Fibroblast of the aortic adventitia (primary cell): ENCODE measurements at regions not wholly inside any gene's neighbourhood (a gene's known extent, or its start where the extent isn't known, plus 50 kb on each side); places are given as distances from the start of the nearest gene placed in this dataset.
"Not testable (repeated sequence)": the region's sequence is repeated elsewhere in the genome, so short reads cannot be mapped to it uniquely, and the experiment has no call there.

Experiments
- DNase-seq: peaks from one replicate; pipeline ENCODE4 v3.0.0-alpha.2; 2010; ENCODE audit warnings: low read depth
- H3K4me3 ChIP-seq: 2 replicates; pipeline ENCODE4 v1.5.1; 2011; ENCODE audit warnings: low read depth, mild to moderate bottlenecking, control low read depth, low read length, moderate library complexity
- CTCF ChIP-seq: IDR thresholded peaks from 2 replicates; pipeline ENCODE4 v1.5.1; 2011; ENCODE audit warnings: mild to moderate bottlenecking, low read length, control low read depth, inconsistent platforms; ENCODE audit not compliant: insufficient read depth

GRCh38 chr18:1499265-1499664 is 594.6 kb downstream of the ADCYAP1 start:
- TF ChIP-seq CTCF = no peak
- peak; percentile 10 for DNase-seq
- no peak overlapping the region for H3K4me3 ChIP-seq

DNA sequence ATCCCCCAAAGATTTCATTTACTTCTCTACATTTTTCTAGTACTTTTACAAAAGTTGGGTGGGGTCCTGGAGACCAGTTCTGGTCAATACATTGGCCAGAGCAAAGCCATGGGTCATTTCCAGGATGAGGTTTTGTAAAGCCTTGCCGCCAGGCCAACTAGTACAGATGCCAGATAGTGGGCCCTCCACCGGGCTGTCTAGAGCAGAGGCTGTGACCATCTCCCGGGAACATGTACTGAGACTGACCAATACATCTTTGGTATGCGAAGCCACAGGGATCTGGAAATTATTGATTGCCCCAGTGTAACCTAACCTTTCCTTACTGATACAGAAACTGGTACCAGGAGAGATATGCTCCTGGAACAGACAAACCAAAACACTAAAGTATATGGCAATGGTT is 599.2 kb downstream of the ADCYAP1 start:
- no peak for TF ChIP-seq CTCF
- H3K4me3 ChIP-seq = no peak overlapping the region
- DNase-seq = no peak

DNA sequence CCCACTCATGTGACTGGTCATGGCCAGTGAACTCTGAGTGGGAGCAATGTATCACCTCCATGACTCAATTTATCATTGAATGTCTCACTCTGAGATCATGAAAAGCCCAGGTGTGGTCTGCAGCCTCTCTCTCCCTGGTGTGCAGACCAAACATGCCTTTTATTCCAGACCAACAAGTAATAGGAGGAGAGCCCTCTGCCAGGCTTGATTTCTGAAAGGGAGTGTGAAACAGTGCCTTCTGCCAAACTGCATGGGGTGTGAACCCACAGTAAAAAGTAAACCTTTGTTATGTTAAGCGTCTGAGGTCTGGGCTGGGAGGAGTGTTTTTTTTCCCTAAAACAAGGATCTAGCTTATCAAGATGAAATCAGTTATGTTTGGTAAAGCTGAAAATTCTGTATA is 601.2 kb downstream of the ADCYAP1 start:
- no peak for DNase-seq
- TF ChIP-seq CTCF = no peak
- H3K4me3 ChIP-seq = no peak overlapping the region

DNA sequence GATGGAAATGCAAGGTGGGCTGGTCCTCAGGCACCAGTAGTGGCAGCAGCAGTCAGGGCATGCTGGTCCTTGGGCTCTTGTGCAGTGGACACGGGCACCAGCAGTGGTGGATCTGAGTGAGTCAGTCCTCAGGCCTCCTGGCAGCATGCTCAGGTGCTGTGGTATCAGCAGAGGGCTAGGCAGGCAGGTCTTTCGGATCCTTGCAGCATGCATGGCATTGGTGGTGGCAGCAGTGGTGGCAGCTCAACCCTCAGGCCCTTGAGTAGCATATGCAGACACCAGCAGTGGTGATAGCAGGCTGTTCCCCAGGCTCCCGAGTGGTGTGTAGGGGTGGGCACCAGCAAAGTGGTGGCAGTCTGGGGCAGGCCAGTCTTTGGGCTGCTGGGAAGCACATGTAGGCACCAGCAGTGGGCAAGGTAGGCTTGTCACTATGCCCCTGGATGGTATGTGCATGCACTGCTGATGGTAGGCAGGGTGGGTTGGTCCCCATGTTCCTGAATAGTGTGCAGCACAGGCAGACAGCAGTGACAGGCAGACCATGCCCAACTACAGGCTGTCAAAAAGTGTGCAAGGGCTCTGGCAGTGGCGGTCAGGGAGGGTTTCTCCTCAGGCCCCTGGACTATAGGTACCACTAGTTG is 606.0 kb downstream of the ADCYAP1 start:
- no peak for DNase-seq
- H3K4me3 ChIP-seq = no peak overlapping the region
- no peak for TF ChIP-seq CTCF

DNA sequence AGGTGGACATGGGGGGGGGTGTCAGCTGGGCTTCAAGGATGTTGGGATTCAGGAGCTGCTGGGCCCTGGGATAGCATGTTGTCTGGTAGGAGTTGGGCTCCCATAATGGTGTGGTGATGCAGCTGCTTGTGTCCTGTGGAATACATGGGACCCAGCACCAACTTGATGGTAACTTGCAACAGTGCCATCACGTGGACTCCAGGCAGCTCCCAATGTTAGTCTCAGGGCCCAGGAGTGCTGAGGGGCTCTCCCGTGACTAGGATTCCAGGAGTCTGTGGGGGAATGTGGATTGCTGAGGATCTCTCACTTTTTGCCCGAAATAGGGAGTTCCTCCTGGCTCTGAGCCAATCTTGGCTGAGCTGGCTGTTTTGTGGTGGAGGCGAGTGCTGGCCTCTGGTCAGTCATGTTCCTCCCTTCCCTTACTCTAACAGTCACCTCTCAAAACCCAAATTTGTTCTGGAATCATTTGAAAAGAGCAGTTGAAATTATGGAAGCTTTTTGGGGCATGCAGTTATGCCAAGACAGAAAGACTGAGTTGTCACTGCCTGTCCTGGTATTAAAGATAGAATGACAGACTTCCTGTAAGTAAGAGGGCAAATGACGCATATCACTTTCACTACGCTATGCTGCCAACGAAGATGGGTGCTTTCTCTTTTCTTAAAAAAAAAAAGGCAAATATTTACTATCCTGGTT is 607.1 kb downstream of the ADCYAP1 start:
- no peak for TF ChIP-seq CTCF
- no peak overlapping the region for H3K4me3 ChIP-seq
- DNase-seq = peak; percentile 5

GRCh38 chr18:1513519-1513918 is 608.8 kb downstream of the ADCYAP1 start:
- no peak overlapping the region for H3K4me3 ChIP-seq
- no peak for TF ChIP-seq CTCF
- DNase-seq = no peak

DNA sequence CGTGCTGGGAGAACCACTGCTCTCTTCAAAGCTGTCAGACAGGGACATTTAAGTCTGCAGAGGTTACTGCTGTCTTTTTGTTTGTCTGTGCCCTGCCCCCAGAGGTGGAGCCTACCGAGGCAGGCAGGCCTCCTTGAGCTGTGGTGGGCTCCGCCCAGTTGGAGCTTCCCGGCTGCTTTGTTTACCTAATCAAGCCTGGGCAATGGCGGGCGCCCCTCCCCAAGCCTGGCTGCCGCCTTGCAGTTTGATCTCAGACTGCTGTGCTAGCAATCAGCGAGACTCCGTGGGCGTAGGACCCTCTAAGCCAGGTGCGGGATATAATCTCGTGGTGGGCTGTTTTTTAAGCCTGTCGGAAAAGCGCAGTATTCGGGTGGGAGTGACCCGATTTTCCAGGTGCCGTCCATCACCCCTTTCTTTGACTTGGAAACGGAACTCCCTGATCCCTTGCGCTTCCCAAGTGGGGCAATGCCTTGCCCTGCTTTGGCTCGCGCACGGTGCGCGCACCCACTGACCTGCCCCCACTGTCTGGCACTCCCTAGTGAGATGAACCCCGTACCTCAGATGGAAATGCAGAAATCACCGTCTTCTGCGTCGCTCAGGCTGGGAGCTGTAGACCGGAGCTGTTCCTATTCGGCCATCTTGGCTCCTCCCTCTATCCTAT is 617.0 kb downstream of the ADCYAP1 start:
- not testable (repeated sequence) for DNase-seq, H3K4me3 ChIP-seq
